KOPT-K1 (cell line): ENCODE measurements at regions not wholly inside any gene's neighbourhood (a gene's known extent, or its start where the extent isn't known, plus 50 kb on each side); places are given as distances from the start of the nearest gene placed in this dataset.

Source experiments
- H3K27ac ChIP-seq: fragments of 200-600 bp; sonication (generic); 2 replicates; pipeline ENCODE4 v1.5.1; 2016; ENCODE audit warnings: antibody characterized with exemption, mild to moderate bottlenecking, low read depth, low read length; ENCODE audit not compliant: poor library complexity, severe bottlenecking
- H3K36me3 ChIP-seq: fragments of 200-600 bp; sonication (generic); 2 replicates; pipeline ENCODE4 v1.5.1; 2017; ENCODE audit warnings: antibody characterized with exemption, mild to moderate bottlenecking, low read length, moderate library complexity; ENCODE audit not compliant: insufficient read depth
- H3K9me3 ChIP-seq: fragments of 200-600 bp; sonication (generic); 2 replicates; pipeline ENCODE4 v1.5.1; 2017; ENCODE audit warnings: antibody characterized with exemption, low read length, mild to moderate bottlenecking; ENCODE audit not compliant: insufficient read depth, poor library complexity, severe bottlenecking

GRCh38 chr12:92294676-92295440 is 149.2 kb upstream of the BTG1 start:
- Histone ChIP-seq H3K36me3 (no peaks in the 10 kb centered on the region), H3K27ac (no peak overlapping the region), H3K9me3 (no peaks in the 10 kb centered on the region)

GRCh38 chr12:92292016-92292415 is 146.4 kb upstream of the BTG1 start:
- Histone ChIP-seq H3K9me3 (no peaks in the 10 kb centered on the region), H3K36me3 (no peaks in the 10 kb centered on the region), H3K27ac (no peak overlapping the region)

- Histone ChIP-seq H3K36me3 (no peaks in the 10 kb centered on the region), H3K27ac (no peak overlapping the region)
Observed at GRCh38 chr12:92290886-92291285, 145.2 kb upstream of the BTG1 start.

GRCh38 chr12:92290350-92290695 is 144.7 kb upstream of the BTG1 start:
- H3K36me3 ChIP-seq, result no peaks in the 10 kb centered on the region
- H3K9me3 ChIP-seq, result no peaks in the 10 kb centered on the region
- H3K27ac ChIP-seq, result no peak overlapping the region

More at GRCh38 chr12:92290886-92291285, 145.2 kb upstream of the BTG1 start:
- H3K9me3 ChIP-seq, result no peaks in the 10 kb centered on the region

GRCh38 chr12:92289629-92290349 is 144.1 kb upstream of the BTG1 start:
- Histone ChIP-seq H3K27ac (no peak overlapping the region), H3K36me3 (no peaks in the 10 kb centered on the region), H3K9me3 (no peaks in the 10 kb centered on the region)

GRCh38 chr12:92288561-92288960 is 142.9 kb upstream of the BTG1 start:
- H3K36me3 ChIP-seq, result no peaks in the 10 kb centered on the region
- no peaks in the 10 kb centered on the region for H3K9me3 ChIP-seq
- H3K27ac ChIP-seq, result no peak overlapping the region

- Histone ChIP-seq H3K9me3 (no peaks in the 10 kb centered on the region), H3K36me3 (no peaks in the 10 kb centered on the region), H3K27ac (no peak overlapping the region)
Observed at GRCh38 chr12:92278378-92278828, 132.8 kb upstream of the BTG1 start.

- no peak overlapping the region for H3K27ac ChIP-seq
- H3K9me3 ChIP-seq, result no peaks in the 10 kb centered on the region
Observed at GRCh38 chr12:92277795-92278194, 132.1 kb upstream of the BTG1 start.

GRCh38 chr12:92276276-92276675 is 130.6 kb upstream of the BTG1 start:
- H3K9me3 ChIP-seq, result no peaks in the 10 kb centered on the region
- no peaks in the 10 kb centered on the region for H3K36me3 ChIP-seq
- H3K27ac ChIP-seq, result no peak overlapping the region

More at GRCh38 chr12:92277795-92278194, 132.1 kb upstream of the BTG1 start:
- no peaks in the 10 kb centered on the region for H3K36me3 ChIP-seq

- Histone ChIP-seq H3K36me3 (no peaks in the 10 kb centered on the region), H3K27ac (no peak overlapping the region)
Observed at GRCh38 chr12:92275443-92276154, 130.0 kb upstream of the BTG1 start.

GRCh38 chr12:92273076-92273475 is 127.4 kb upstream of the BTG1 start:
- H3K36me3 ChIP-seq, result no peaks in the 10 kb centered on the region
- no peak overlapping the region for H3K27ac ChIP-seq
- no peaks in the 10 kb centered on the region for H3K9me3 ChIP-seq

More at GRCh38 chr12:92275443-92276154, 130.0 kb upstream of the BTG1 start:
- no peaks in the 10 kb centered on the region for H3K9me3 ChIP-seq

- no peaks in the 10 kb centered on the region for H3K36me3 ChIP-seq
- no peaks in the 10 kb centered on the region for H3K9me3 ChIP-seq
- H3K27ac ChIP-seq, result no peak overlapping the region
Observed at GRCh38 chr12:92272061-92272964, 126.7 kb upstream of the BTG1 start.

- H3K36me3 ChIP-seq, result no peaks in the 10 kb centered on the region
- no peaks in the 10 kb centered on the region for H3K9me3 ChIP-seq
- H3K27ac ChIP-seq, result no peak overlapping the region
Observed at GRCh38 chr12:92271341-92271740, 125.7 kb upstream of the BTG1 start.

- Histone ChIP-seq H3K9me3 (no peaks in the 10 kb centered on the region), H3K36me3 (no peaks in the 10 kb centered on the region), H3K27ac (no peak overlapping the region)
Observed at GRCh38 chr12:92270521-92270920, 124.9 kb upstream of the BTG1 start.
